GM12891 (cell line): ENCODE measurements at regions not wholly inside any gene's neighbourhood (a gene's known extent, or its start where the extent isn't known, plus 50 kb on each side); places are given as distances from the start of the nearest gene placed in this dataset.

Experiments
- POLR2A ChIP-seq: IDR thresholded peaks from 2 replicates; pipeline ENCODE4 v1.6.1; 2011; ENCODE audit warnings: low read depth, low read length, control low read depth
- SPI1 ChIP-seq: IDR thresholded peaks from 2 replicates; pipeline ENCODE4 v1.6.1; 2011; ENCODE audit warnings: low read depth, low read length, control low read depth

- TF ChIP-seq POLR2A, result no peak
- no peak for TF ChIP-seq SPI1
Measured at GRCh38 chr13:74575729-74576125, 441.5 kb upstream of the KLF12 start.
